HG03432 (cell line): ENCODE measurements at regions not wholly inside any gene's neighbourhood (a gene's known extent, or its start where the extent isn't known, plus 50 kb on each side); places are given as distances from the start of the nearest gene placed in this dataset.

Source experiments
- ATAC-seq: cut with Tn5 transposase; IDR thresholded peaks from one replicate; pipeline ENCODE4 v1.9.1; 2021; ENCODE audit warnings: mild to moderate bottlenecking, moderate library complexity; ENCODE audit not compliant: unreplicated experiment

GRCh38 chr18:77970814-77971213 lies 721.2 kb downstream of the GALR1 start:
- no peak for ATAC-seq

DNA sequence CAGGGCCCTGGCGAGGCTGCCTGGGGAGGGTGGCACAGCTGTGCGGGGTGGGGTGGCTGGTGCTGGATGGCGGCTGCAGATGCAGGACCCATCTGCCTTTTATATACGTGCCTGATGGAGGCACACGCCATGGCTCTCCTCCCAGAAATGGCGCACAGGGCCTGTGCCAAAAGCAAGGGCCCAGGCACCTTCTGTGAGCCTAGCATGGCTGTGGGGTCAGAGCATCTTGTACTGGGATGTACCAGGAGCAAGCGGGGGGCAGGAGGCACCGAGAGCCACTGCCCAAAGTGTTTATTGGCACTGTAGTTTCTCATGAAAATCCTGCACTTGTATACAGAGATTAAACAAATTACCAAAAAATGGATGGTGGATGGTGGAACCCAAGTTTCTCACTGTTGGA lies 724.1 kb downstream of the GALR1 start:
- ATAC-seq = no peak

- ATAC-seq = no peak
These were observed 724.7 kb downstream of the GALR1 start for GRCh38 chr18:77974329-77974728.

GRCh38 chr18:77977331-77977730 lies 727.7 kb downstream of the GALR1 start:
- no peak for ATAC-seq

- ATAC-seq = no peak
These were observed 730.6 kb downstream of the GALR1 start for GRCh38 chr18:77980275-77980674.

DNA sequence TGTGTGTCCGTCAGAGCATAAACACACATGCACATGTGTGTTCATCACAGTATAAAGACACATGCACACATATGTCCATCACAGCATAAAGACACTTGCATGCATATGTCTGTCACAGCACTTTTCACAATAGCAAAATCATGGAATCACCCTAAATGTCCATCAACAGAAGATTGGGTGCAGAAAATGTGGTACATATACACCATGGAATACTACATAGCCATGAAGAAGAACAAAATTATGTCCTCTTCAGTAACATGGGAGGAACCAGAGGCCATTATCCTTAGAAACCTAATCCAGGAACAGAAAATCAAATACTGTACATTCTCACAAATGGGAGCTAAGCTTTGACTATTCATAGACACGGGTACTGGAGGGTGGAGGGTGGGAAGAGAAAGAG lies 732.2 kb downstream of the GALR1 start:
- no peak for ATAC-seq

DNA sequence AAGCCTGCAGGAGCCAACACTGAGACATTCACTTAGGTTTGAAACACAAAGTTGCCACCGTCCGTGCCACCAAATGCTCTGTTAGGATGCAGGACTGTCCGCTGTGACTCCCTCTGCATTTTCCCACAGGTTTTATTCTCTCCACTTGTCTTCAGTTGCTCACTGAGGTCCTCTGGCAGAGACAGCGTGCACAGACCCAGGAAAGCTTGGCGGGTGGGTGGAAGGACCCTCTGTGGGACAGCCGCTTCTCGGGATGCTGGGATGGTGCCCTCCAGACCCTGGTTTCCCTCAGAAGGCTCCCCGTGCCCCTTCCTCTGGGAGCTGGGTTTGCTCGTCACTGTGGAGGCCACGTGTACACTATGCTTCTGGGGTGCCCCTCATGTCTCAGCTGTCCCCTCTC lies 733.6 kb downstream of the GALR1 start:
- ATAC-seq = no peak

- no peak for ATAC-seq
These were observed 734.5 kb downstream of the GALR1 start for GRCh38 chr18:77984178-77984577.

DNA sequence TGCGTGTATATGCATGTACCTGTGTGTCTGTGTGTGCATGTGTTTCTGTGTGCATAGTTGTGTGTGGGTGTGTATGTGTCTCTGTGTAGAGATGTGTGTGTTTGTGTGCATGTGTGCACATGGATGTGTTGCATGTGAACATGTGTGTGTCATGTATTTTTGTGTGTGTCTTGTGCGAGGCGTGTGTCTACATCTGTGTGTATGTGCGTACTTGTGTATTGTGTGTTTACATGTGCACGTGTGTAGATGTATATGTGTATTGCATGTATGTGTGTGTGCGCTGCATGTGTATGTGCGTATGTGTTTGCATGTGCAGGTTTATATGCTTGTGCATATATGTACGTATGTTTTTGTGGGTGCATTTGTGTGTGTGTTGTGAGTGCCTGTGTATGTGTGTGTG lies 735.2 kb downstream of the GALR1 start:
- no peak for ATAC-seq

GRCh38 chr18:77985526-77986281 lies 736.1 kb downstream of the GALR1 start:
- no peak for ATAC-seq

- no peak for ATAC-seq
These were observed 740.5 kb downstream of the GALR1 start for GRCh38 chr18:77990131-77990530.

- ATAC-seq = no peak
These were observed 741.3 kb downstream of the GALR1 start for GRCh38 chr18:77990901-77991300.

DNA sequence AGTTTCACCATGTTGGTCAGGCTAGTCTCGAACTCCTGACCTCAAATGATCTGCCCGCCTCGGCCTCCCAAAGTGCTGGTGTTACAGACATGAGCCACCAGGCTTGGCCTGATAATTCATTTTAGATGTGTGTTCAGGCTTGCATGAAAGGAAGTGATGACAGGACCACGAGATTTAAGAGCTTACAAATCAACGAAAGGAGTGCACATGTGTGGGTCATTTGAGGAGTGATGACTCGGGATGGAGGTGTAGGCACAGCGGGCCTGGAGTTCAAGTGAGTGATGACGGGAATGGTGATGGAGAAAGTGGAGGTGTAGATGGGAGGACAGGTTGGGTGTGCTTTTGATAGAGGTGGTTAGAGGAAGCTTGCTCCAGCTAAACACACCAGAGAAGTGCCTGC lies 742.4 kb downstream of the GALR1 start:
- ATAC-seq = no peak

DNA sequence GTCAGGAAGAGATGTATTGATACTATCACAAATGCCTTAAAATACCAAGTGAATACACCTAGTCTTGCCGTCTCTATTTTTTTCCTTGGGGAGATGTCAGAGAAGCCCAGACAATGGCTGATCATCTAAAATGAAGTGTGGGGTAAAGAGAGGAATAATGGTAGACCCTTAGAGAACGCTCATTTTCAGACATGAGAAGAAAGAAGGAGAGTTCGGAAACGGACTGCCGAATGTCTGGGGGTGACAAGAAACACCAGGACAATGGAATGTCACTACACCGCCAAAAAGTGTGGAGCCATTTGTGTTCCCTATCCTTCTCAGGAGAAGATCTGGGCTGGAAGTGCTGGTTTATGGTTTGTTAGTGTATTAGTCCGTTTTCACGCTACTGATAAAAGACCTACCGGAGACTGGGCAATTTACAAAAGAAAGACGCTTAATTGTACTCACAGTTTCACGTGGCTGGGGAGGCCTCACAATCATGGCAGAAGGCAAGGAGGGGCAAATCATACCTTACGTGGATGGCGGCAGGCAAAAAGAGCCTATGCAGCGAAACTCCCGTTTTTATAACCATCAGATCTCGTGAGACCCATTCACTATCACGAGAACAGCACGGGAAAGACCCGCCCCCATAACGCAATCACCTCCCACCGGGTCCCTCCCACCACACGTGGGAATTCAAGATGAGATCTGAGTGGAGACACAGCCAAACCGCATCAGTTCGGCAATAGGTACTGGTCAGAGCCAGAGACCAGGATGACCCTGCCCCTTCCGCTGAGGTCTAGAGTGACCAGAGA lies 743.7 kb downstream of the GALR1 start:
- ATAC-seq = no peak

- no peak for ATAC-seq
These were observed 745.9 kb downstream of the GALR1 start for GRCh38 chr18:77995593-77995992.

GRCh38 chr18:77996737-77997136 lies 747.1 kb downstream of the GALR1 start:
- no peak for ATAC-seq

GRCh38 chr18:78001811-78002210 lies 752.2 kb downstream of the GALR1 start:
- ATAC-seq = no peak

- ATAC-seq = no peak
These were observed 756.5 kb downstream of the GALR1 start for GRCh38 chr18:78006006-78006773.

- ATAC-seq = no peak
These were observed 757.2 kb downstream of the GALR1 start for GRCh38 chr18:78006774-78007260.

GRCh38 chr18:78010363-78010762 lies 760.7 kb downstream of the GALR1 start:
- no peak for ATAC-seq

DNA sequence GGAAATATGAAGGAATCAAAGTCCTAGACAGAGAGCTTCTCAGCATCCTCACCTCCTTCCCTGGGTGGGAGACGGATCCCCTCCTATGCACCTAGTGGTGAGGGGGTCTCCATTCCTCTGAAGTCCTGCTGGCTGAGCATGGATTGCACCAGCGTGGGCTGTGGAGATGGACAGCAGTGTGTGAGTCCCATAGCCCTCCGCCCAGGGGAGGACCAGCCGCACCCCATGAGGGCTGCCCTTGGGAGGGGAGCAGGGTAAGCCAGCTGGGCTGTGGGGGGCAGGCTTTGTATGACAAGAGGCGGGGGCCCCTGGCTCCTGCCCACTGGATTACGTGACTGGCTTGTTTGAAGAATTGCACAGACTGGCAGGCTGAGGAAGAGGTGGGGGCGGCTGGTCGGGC lies 768.2 kb downstream of the GALR1 start:
- no peak for ATAC-seq
